Panc1 (cell line): ENCODE measurements at regions not wholly inside any gene's neighbourhood (a gene's known extent, or its start where the extent isn't known, plus 50 kb on each side); places are given as distances from the start of the nearest gene placed in this dataset.

ENCODE experiments used
- ATAC-seq: fragments of 200-7000 bp; cut with Tn5 transposase; 2 replicates; pipeline ENCODE4 v1.9.1; 2020; ENCODE audit warnings: mild to moderate bottlenecking, moderate library complexity
- BruUV-seq: library from RNA; stranded (reverse); fragments of 400-500 nt; replicated peaks from 2 replicates; lab custom pipeline; 2021; lab: Mats Ljungman, UMichigan
- CTCF ChIA-PET: fragments of 300-600 bp; sonication (Branson Sonifier 250); formaldehyde crosslinking; loops from one replicate; lab custom pipeline; 2022; ENCODE audit warnings: antibody characterized with exemption; lab: Charles Lee
- POLR2A ChIA-PET: fragments of 300-600 bp; sonication (Branson Sonifier 250); formaldehyde crosslinking; loops from one replicate; lab custom pipeline; 2022; ENCODE audit warnings: antibody characterized with exemption; lab: Charles Lee
- DNase-seq: peaks from one replicate; pipeline ENCODE4 v3.0.0-alpha.2; 2010; ENCODE audit warnings: low read depth, low spot score
- H3K27ac ChIP-seq: 2 replicates; pipeline ENCODE4 v1.5.1; 2011; ENCODE audit warnings: mild to moderate bottlenecking, low read length, inconsistent platforms
- H3K27me3 ChIP-seq: fragments of 200-500 bp; sonication (Bioruptor generic); 2 replicates; pipeline ENCODE4 v1.6.0; 2014; ENCODE audit warnings: low read length, inconsistent platforms; ENCODE audit not compliant: control insufficient read depth, insufficient read depth
- H3K36me3 ChIP-seq: fragments of 200-500 bp; sonication (Bioruptor generic); 2 replicates; pipeline ENCODE4 v1.5.1; 2014; ENCODE audit warnings: inconsistent platforms, mild to moderate bottlenecking, low read length, moderate library complexity; ENCODE audit not compliant: control insufficient read depth, insufficient read depth
- H3K4me1 ChIP-seq: 2 replicates; pipeline ENCODE4 v1.5.1; 2011; ENCODE audit warnings: inconsistent platforms, mild to moderate bottlenecking, low read length, moderate library complexity; ENCODE audit not compliant: control insufficient read depth, insufficient read depth
- H3K4me3 ChIP-seq, 2 experiments: 2 replicates each; pipeline ENCODE4 v1.5.1; 2011 to 2012; ENCODE audit warnings: low read depth in 2 of 2, low read length in 2 of 2, mild to moderate bottlenecking in 2 of 2, inconsistent platforms in 1 of 2, moderate library complexity in 1 of 2
- H3K9me3 ChIP-seq: fragments of 200-500 bp; sonication (Bioruptor generic); 2 replicates; pipeline ENCODE4 v1.5.1; 2014; ENCODE audit warnings: low read depth, mild to moderate bottlenecking, inconsistent platforms, low read length, moderate library complexity; ENCODE audit not compliant: control insufficient read depth, insufficient read depth
- CTCF ChIP-seq: fragments of 450-650 bp; IDR thresholded peaks from 2 replicates; pipeline ENCODE4 v1.5.1; 2017; ENCODE audit warnings: mild to moderate bottlenecking
- POLR2AphosphoS5 ChIP-seq: IDR thresholded peaks from 2 replicates; pipeline ENCODE4 v1.6.1; 2012; ENCODE audit warnings: mild to moderate bottlenecking, low read depth, low read length, moderate library complexity
- SIN3A ChIP-seq: IDR thresholded peaks from 2 replicates; pipeline ENCODE4 v1.6.1; 2012; ENCODE audit warnings: low read depth, mild to moderate bottlenecking, low read length, moderate library complexity, borderline replicate concordance; ENCODE audit not compliant: insufficient read depth
- TCF7L2 ChIP-seq: IDR thresholded peaks from 2 replicates; pipeline ENCODE4 v1.6.1; 2011; ENCODE audit warnings: mild to moderate bottlenecking, low read depth, low read length, inconsistent platforms
- in situ Hi-C: cut with HindIII; loops from 2 replicates; pipeline ENCODE4 v1.10.0; 2016; ENCODE audit warnings: low sequenced_read_pairs, low pct_unique_long_range_greater_than_20kb
- intact Hi-C: fragments of 100-400 bp; cut with micrococcal nuclease; formaldehyde crosslinking; loops from one replicate; pipeline ENCODE4 v1.10.0; 2022; ENCODE audit not compliant: unreplicated experiment
- TF ChIP-seq, protein P1 (sequence below), 2 experiments: IDR thresholded peaks; 2 replicates each; pipeline ENCODE4 v1.6.1; 2011 to 2012; ENCODE audit warnings: low read depth in 2 of 2, control low read depth in 1 of 2, low read length in 1 of 2, mild to moderate bottlenecking in 1 of 2, moderate library complexity in 1 of 2; ENCODE audit not compliant: insufficient read depth in 1 of 2

- Histone ChIP-seq H3K4me1 (no peaks in the 10 kb centered on the region), H3K27ac (no peak overlapping the region), H3K4me3 (no peak overlapping the region), H3K27me3 (no peaks in the 10 kb centered on the region), H3K9me3 (no peaks in the 10 kb centered on the region), H3K36me3 (no peaks in the 10 kb centered on the region)
- TF ChIP-seq CTCF (no peak), TCF7L2 (no peak), POLR2AphosphoS5 (no peak), SIN3A (no peak)
- TF ChIP-seq, protein P1, sequence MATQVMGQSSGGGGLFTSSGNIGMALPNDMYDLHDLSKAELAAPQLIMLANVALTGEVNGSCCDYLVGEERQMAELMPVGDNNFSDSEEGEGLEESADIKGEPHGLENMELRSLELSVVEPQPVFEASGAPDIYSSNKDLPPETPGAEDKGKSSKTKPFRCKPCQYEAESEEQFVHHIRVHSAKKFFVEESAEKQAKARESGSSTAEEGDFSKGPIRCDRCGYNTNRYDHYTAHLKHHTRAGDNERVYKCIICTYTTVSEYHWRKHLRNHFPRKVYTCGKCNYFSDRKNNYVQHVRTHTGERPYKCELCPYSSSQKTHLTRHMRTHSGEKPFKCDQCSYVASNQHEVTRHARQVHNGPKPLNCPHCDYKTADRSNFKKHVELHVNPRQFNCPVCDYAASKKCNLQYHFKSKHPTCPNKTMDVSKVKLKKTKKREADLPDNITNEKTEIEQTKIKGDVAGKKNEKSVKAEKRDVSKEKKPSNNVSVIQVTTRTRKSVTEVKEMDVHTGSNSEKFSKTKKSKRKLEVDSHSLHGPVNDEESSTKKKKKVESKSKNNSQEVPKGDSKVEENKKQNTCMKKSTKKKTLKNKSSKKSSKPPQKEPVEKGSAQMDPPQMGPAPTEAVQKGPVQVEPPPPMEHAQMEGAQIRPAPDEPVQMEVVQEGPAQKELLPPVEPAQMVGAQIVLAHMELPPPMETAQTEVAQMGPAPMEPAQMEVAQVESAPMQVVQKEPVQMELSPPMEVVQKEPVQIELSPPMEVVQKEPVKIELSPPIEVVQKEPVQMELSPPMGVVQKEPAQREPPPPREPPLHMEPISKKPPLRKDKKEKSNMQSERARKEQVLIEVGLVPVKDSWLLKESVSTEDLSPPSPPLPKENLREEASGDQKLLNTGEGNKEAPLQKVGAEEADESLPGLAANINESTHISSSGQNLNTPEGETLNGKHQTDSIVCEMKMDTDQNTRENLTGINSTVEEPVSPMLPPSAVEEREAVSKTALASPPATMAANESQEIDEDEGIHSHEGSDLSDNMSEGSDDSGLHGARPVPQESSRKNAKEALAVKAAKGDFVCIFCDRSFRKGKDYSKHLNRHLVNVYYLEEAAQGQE (IDR thresholded peaks at IDR 0.05; ENCODE audit: insufficient read depth in 1 of 2, low read depth in 2 of 2, low read length in 1 of 2) = no peak
- ChIA-PET POLR2A (no interaction called here), CTCF (no interaction called here)
- intact Hi-C loops (no loop called here), in situ Hi-C loops (no loop called here)
- ATAC-seq (no peak), DNase-seq (no peak)
- BruUV-seq = no TSS peak
These were observed 141.5 kb upstream of the ERCC6L2 start for GRCh38 chr9:95733741-95734666.

DNA sequence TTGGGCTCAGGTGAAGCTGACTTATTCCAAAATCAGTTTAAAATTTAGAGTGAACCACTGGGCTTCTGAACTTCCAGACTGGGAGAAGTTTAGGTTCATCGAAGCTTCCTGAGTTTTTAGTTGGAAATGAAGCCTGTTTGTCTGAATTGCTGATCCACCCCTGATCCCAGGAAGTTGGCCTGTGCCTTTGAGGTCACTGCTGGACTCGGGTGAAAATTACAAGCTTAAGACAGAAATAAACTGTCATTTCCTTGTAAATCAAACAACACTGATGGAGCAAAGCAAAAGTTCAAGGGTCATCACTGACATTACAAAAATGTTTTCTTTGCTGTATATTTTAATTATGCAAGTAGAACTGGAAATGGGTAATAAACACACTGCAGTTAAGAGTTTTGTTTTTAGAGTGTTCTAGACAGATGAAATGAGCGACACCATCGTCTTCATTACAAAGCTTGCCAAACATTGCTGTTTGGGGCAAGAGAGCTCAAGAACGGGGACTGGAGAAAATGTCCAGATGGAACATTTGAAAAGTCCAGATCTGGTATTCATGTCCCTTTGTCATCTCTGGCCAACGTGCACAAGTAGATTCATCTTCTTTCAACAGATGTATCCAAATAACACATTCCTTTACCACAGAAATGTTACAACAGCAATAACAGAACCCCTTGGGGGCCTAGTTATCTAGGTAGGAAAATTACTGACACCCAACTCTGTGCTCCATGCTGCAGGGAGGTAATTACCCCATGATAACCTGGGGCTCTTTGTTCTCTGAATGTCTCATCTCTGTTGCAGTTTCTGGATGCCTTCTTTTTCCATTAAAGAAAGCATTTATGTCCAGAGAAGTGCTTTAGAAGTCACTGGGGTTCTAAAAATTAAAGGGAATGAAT lies 142.4 kb upstream of the ERCC6L2 start:
- DNase-seq = no peak
- in situ Hi-C loops = no loop called here
- Histone ChIP-seq H3K4me1 (no peaks in the 10 kb centered on the region), H3K4me3 (no peak overlapping the region), H3K27me3 (no peaks in the 10 kb centered on the region), H3K27ac (no peak overlapping the region), H3K9me3 (no peaks in the 10 kb centered on the region), H3K36me3 (no peaks in the 10 kb centered on the region)
- ATAC-seq = no peak
- TF ChIP-seq TCF7L2 (no peak), POLR2AphosphoS5 (no peak), CTCF (no peak), SIN3A (no peak)
- TF ChIP-seq, protein P1 (IDR thresholded peaks at IDR 0.05; ENCODE audit: insufficient read depth in 1 of 2, low read depth in 2 of 2, low read length in 1 of 2) = no peak
- intact Hi-C loops = no loop called here
- CTCF ChIA-PET = no interaction called here
- POLR2A ChIA-PET = no interaction called here
- no TSS peak for BruUV-seq
